ENCODE measurements at regions not wholly inside any gene's neighbourhood (a gene's known extent, or its start where the extent isn't known, plus 50 kb on each side); places are given as distances from the start of the nearest gene placed in this dataset.

- peak in 1 of 2 donors; percentile 26 for DNase-seq
These were observed 178.7 kb upstream of the RBPJ start for GRCh38 chr4:26141911-26142638.

DNA sequence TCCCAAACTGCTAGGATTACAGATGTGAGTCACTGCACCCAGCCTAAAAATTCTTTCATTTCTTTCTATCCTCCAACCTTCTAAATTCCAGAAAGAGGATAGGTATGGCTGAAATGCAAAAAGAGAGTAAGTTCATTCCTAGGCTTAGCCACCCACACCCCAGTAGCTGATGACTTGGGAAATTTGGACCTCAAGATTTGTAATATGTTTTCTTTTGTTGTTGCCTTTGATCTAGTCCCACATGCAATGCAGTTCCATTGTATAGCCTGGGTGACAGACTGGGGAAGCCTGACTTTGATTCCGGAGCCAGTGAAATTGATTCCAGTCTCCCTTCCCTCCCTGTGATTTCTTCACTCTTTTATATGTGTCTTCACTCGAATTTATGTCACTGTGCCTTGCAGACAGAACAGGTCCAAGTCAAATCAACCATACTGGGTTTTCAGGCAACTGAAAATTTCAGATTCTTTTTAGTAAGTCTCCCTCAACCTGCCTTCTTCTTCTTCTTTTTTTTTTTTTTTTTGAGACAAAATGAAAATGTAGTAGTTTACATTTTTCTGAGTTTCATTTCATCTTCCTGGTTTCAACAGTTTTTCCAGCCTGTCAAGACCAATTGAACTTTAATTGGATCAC, 176.2 kb upstream of the RBPJ start:
- DNase-seq: peak; percentile 25 to 70

GRCh38 chr4:26145212-26145611, 175.6 kb upstream of the RBPJ start:
- no peak for DNase-seq

DNA sequence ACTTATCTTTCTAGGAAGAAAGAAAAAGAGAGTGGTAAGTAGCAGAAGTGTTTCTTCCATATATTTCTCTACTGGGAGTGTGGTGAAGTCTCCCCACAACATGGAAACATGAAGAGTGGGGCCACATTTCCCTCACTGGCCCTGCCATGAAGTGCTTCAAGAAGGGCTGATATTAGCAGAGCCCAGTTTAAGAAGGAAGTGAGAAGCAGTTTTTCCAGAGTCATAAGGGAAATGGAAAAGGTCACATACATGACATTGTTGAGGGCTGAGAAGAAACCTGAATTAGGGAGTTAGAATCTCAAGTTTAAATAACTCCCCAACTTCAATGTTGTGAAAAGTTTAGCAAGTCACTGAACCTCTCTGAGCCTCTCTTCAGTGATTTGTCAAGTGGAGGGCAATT, 171.9 kb upstream of the RBPJ start:
- no peak for DNase-seq

GRCh38 chr4:26150948-26151347, 169.9 kb upstream of the RBPJ start:
- peak; percentile 27 to 43 for DNase-seq

GRCh38 chr4:26151615-26152014, 169.2 kb upstream of the RBPJ start:
- DNase-seq: no peak

DNA sequence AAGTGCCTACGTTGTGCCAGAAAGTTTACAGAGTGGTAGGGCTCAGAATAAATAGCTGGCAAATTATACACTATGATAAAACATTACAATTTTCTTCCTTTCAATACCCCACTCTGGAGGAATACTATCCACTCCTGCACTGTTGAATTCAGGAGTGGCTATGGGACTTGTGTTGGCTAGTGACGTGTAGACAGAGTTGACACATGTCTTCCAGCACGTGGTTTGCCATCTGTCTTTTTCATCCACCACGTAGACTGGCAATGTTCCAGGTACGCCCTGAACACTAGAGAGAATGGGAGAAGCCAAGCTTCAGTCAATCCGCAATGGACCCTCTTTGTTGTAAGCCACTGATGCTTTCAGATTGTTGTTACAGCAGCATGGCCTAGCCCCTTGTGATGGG, 168.8 kb upstream of the RBPJ start:
- no peak for DNase-seq

GRCh38 chr4:26157541-26157940, 163.3 kb upstream of the RBPJ start:
- no peak for DNase-seq

DNA sequence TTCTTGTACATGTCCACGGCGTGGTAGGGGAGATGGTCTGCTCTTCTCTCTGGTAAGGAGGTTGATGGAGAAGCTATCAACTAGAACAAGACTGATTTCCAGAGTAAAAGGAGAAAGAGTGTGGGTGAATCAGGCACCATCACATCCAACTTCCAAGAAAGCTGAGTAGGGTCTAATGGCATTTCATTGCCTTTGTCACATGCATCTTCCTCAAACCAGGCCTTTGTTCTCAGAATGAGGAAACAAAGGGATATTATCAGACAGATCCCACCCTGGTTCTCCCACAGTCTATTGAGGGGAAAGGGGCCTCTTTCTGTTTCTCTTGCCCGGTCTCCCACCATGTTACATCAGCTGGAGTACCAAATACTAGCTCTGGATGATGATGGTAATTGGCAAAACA, 160.2 kb upstream of the RBPJ start:
- DNase-seq: no peak

- DNase-seq: no peak
These were observed 159.6 kb upstream of the RBPJ start for GRCh38 chr4:26161030-26161824.

GRCh38 chr4:26162101-26162500, 158.7 kb upstream of the RBPJ start:
- DNase-seq: peak; percentile 39 to 68

DNA sequence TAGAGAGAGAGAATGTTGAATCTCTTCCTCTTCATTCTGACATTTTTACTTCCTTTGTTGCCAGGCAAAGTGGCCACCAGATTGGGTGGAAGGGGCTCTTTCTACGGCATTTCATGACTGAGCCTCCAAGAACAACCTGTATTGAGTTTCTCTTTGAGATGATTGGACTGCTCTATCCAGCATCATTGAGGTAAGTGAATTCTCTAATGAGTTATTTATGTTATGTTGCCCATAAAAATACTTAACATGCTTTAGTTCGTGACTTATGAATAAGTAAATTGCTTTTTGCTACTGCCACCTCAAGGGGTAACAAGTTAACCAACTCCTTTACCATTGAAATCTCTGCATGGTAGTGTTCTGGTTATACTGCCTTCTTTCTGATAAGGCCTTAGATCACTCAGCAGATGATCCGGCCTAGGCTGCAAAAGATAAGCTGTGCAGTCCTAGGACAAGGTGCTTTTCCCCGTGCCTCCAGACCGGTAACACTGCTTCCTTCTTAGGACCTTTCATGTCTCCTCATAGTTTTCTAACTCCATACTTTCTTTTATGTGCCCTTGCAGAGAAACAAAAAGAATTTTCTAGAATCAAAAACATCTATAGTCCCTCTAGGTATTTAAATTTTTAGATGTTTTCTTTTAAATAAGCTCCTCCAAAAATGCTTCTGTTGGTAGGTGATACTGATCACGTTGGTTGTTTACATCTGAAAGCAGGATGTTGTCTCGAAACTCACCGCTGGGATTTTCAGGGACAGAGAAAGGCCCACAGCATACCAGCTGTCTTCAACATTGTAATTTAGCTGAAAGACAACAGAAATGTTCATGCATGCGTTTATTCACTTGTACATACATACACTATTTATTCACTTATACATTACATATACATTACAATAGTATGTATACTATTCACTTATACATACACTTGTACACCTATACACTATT, 157.1 kb upstream of the RBPJ start:
- no peak for DNase-seq

- no peak for DNase-seq
These were observed 149.3 kb upstream of the RBPJ start for GRCh38 chr4:26171501-26171900.

GRCh38 chr4:26171941-26172340, 148.9 kb upstream of the RBPJ start:
- no peak for DNase-seq

DNA sequence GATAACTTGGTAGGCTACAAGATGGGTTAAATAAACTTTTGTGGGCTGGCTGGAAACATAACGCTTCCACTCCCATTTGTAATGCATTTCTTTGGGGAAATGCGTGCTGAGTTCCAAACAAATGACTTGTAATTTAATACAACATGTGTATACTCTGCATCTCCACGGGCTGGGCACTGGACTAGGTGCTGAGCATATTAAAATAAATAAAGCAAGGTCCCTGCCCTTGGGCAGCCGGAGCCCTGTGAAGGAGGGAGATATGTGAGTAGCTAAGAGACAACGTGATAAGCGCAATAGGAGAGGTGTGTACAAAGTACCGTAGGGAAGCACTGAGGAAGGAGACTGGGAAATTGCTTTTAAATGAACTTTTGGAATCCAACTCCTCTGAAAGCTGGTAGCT, 147.2 kb upstream of the RBPJ start:
- DNase-seq: no peak

GRCh38 chr4:26174027-26174426, 146.8 kb upstream of the RBPJ start:
- DNase-seq: no peak

DNA sequence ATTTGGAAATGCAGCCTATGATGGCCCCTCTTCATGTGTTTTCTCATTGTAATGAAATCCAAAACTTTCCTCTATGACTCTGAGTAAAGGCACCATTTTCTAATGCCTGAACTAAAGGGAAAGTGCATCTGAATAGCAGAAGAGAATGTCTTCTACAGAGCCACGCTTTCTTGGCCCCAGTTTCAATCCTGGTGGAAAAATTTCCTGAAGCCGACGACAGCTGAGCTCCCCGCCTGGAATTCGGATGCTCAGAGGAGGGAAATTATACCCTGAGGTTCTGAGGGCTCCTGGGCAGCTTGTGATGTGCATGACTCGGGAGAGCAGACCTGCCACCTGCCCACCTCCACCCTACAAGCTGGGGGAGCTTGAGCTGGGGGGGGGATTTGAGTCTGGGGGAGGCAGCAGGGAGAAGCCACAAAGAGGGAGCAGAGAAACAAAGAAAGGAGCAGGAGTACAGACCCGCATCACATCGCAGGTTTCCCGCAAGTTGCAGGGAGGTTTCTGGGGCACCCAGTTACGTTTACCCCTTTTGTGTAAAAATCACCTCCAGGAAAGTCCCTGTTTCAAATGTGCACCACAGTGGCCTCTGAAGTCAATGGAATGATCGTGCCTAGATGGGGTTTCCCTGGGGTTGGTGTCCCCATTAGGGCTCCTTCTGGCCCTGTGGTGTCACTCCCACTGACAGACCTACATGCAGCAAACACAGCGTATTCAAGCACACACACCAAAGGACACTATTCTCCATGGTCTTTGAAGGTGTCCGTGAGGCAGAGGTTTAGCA, 145.6 kb upstream of the RBPJ start:
- no peak for DNase-seq

- no peak for DNase-seq
These were observed 144.8 kb upstream of the RBPJ start for GRCh38 chr4:26175905-26176470.

DNA sequence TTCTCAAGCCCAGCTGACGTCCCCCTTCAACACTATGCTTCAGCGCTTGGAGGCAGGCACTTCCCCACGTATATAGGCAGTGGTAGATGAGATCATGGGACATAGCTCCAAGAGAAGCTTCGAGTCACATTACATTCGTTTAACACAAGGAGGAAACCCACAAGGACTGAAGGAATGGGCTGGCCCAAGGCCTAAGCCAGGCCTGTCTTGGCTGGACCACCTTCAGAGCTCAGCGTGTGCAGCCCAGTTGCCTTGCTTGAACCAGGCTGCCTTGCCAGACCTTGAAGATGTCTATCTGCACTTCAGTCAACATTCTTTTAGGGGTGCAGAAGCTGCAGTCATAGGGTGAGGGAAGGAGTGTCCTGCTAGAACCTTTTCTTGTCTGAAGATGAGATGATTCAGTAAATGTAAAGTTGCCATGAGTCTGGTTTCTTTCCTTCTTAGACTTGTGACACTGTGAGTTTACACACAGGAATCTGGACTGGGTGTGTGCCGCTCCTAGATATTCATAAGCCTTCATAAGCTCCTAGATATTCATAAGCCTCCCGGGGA, 144.1 kb upstream of the RBPJ start:
- DNase-seq: no peak

- no peak for DNase-seq
These were observed 142.0 kb upstream of the RBPJ start for GRCh38 chr4:26178854-26179253.

- DNase-seq: no peak
These were observed 141.5 kb upstream of the RBPJ start for GRCh38 chr4:26179316-26179760.
